Peyer's patch (tissue), 4 donors: ENCODE measurements at regions not wholly inside any gene's neighbourhood (a gene's known extent, or its start where the extent isn't known, plus 50 kb on each side); places are given as distances from the start of the nearest gene placed in this dataset.
"Not testable (repeated sequence)": the region's sequence is repeated elsewhere in the genome, so short reads cannot be mapped to it uniquely, and the experiment has no call there.

Experiments used
- POLR2A ChIP-seq, 2 donors: fragments of 450-650 bp; IDR thresholded peaks; one replicate each; pipeline ENCODE4 v1.5.1; 2017; ENCODE audit warnings: antibody characterized with exemption in 2 of 2, mild to moderate bottlenecking in 2 of 2, moderate library complexity in 2 of 2
- TF ChIP-seq, protein P1 (sequence below), 6 experiments: fragments of 450-650 bp in 4 of 6; fragments of 200-600 bp in 2 of 6; sonication (generic) in 1 of 6; IDR thresholded peaks; one replicate each; pipeline ENCODE4 v1.5.1; 2017 to 2019; ENCODE audit warnings: antibody characterized with exemption in 6 of 6, mild to moderate bottlenecking in 3 of 6, moderate library complexity in 1 of 6

GRCh38 chr7:13765853-13766252 is 223.6 kb downstream of the ETV1 start:
- TF ChIP-seq POLR2A (IDR thresholded peaks at IDR 0.05): not testable (repeated sequence)
- TF ChIP-seq, protein P1, sequence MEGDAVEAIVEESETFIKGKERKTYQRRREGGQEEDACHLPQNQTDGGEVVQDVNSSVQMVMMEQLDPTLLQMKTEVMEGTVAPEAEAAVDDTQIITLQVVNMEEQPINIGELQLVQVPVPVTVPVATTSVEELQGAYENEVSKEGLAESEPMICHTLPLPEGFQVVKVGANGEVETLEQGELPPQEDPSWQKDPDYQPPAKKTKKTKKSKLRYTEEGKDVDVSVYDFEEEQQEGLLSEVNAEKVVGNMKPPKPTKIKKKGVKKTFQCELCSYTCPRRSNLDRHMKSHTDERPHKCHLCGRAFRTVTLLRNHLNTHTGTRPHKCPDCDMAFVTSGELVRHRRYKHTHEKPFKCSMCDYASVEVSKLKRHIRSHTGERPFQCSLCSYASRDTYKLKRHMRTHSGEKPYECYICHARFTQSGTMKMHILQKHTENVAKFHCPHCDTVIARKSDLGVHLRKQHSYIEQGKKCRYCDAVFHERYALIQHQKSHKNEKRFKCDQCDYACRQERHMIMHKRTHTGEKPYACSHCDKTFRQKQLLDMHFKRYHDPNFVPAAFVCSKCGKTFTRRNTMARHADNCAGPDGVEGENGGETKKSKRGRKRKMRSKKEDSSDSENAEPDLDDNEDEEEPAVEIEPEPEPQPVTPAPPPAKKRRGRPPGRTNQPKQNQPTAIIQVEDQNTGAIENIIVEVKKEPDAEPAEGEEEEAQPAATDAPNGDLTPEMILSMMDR (IDR thresholded peaks at IDR 0.05): not testable (repeated sequence)
